ENCODE measurements at regions not wholly inside any gene's neighbourhood (a gene's known extent, or its start where the extent isn't known, plus 50 kb on each side); places are given as distances from the start of the nearest gene placed in this dataset.

DNA sequence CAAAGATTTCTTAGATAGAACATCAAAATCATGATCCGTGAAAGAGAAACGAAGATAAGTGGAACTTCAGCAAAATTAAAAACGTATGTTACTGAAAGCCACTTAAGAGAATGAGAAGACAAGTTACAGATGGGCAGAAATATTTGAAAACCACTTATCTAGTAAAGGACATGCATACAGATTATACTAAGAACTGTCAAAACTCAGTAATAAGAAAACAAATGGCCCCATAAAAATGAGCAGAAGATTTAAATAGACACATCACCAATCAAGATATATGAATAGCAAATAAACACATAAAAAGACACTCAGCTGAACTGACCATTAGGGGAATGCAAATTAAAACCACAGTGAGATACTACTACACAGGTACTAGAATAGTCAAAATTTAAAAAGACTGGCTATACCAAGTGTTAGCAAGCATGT is 343.7 kb downstream of the PTEN start:
- Histone ChIP-seq H2AFZ (ENCODE audit: low read depth, low read length, severe bottlenecking) (no peak overlapping the region), H3K4me2 (ENCODE audit: low read depth, low read length, poor library complexity, severe bottlenecking) (no peak overlapping the region), H3K9ac (ENCODE audit: low read length) (no peak overlapping the region), H3K36me3 (ENCODE audit: low read length) (no peaks in the 10 kb centered on the region), H3K79me2 (ENCODE audit: insufficient read depth, low read length) (no peaks in the 10 kb centered on the region), H3K9me2 (replicated peaks; ENCODE audit: insufficient read depth, low read length) (no peaks in the 10 kb centered on the region), H3K4me3 (ENCODE audit: insufficient read depth, low read length, poor library complexity, severe bottlenecking) (no peak overlapping the region), H3K27me3 (ENCODE audit: low read length) (no peaks in the 10 kb centered on the region), H3F3A (ENCODE audit: insufficient read depth) (no peaks in the 10 kb centered on the region), H3K27ac (ENCODE audit: low read depth, low read length) (no peak overlapping the region), H4K20me1 (ENCODE audit: low read depth, low read length) (no peaks in the 10 kb centered on the region), H3K9me3 (ENCODE audit: insufficient read depth, low read length) (no peaks in the 10 kb centered on the region)
- no peak for TF ChIP-seq EZH2phosphoT487 (conservative IDR thresholded peaks at IDR 0.05; ENCODE audit: low read length)

- no peaks in the 10 kb centered on the region for H3K36me3 ChIP-seq (ENCODE audit: low read length)
- no peaks in the 10 kb centered on the region for H4K20me1 ChIP-seq (ENCODE audit: low read depth, low read length)
- H3K79me2 ChIP-seq (ENCODE audit: insufficient read depth, low read length) = no peaks in the 10 kb centered on the region
- no peaks in the 10 kb centered on the region for H3K9me3 ChIP-seq (ENCODE audit: insufficient read depth, low read length)
- TF ChIP-seq, protein P1, sequence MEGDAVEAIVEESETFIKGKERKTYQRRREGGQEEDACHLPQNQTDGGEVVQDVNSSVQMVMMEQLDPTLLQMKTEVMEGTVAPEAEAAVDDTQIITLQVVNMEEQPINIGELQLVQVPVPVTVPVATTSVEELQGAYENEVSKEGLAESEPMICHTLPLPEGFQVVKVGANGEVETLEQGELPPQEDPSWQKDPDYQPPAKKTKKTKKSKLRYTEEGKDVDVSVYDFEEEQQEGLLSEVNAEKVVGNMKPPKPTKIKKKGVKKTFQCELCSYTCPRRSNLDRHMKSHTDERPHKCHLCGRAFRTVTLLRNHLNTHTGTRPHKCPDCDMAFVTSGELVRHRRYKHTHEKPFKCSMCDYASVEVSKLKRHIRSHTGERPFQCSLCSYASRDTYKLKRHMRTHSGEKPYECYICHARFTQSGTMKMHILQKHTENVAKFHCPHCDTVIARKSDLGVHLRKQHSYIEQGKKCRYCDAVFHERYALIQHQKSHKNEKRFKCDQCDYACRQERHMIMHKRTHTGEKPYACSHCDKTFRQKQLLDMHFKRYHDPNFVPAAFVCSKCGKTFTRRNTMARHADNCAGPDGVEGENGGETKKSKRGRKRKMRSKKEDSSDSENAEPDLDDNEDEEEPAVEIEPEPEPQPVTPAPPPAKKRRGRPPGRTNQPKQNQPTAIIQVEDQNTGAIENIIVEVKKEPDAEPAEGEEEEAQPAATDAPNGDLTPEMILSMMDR (IDR thresholded peaks at IDR 0.05; ENCODE audit: insufficient read depth, low read length, poor library complexity, severe bottlenecking) = no peak
- TF ChIP-seq EZH2phosphoT487 (conservative IDR thresholded peaks at IDR 0.05; ENCODE audit: low read length) = no peak
- H3K9ac ChIP-seq (ENCODE audit: low read length) = no peak overlapping the region
- no peaks in the 10 kb centered on the region for H3K9me2 ChIP-seq (replicated peaks; ENCODE audit: insufficient read depth, low read length)
- no peak overlapping the region for H2AFZ ChIP-seq (ENCODE audit: low read depth, low read length, severe bottlenecking)
- no peaks in the 10 kb centered on the region for H3K27me3 ChIP-seq (ENCODE audit: low read length)
- no peak overlapping the region for H3K4me2 ChIP-seq (ENCODE audit: low read depth, low read length, poor library complexity, severe bottlenecking)
- no peak overlapping the region for H3K27ac ChIP-seq (ENCODE audit: low read depth, low read length)
- no peaks in the 10 kb centered on the region for H3F3A ChIP-seq (ENCODE audit: insufficient read depth)
- no peak overlapping the region for H3K4me3 ChIP-seq (ENCODE audit: insufficient read depth, low read length, poor library complexity, severe bottlenecking)
These were observed 345.8 kb downstream of the PTEN start for GRCh38 chr10:88209231-88209630.

- TF ChIP-seq EZH2phosphoT487 (conservative IDR thresholded peaks at IDR 0.05; ENCODE audit: low read length) = no peak
- TF ChIP-seq, protein P1 (IDR thresholded peaks at IDR 0.05; ENCODE audit: insufficient read depth, low read length, poor library complexity, severe bottlenecking) = no peak
- Histone ChIP-seq H3K9ac (ENCODE audit: low read length) (no peak overlapping the region), H3K27ac (ENCODE audit: low read depth, low read length) (no peak overlapping the region), H3K27me3 (ENCODE audit: low read length) (no peaks in the 10 kb centered on the region), H3K4me3 (ENCODE audit: insufficient read depth, low read length, poor library complexity, severe bottlenecking) (no peak overlapping the region), H3F3A (ENCODE audit: insufficient read depth) (no peaks in the 10 kb centered on the region), H3K4me2 (ENCODE audit: low read depth, low read length, poor library complexity, severe bottlenecking) (no peak overlapping the region), H3K9me2 (replicated peaks; ENCODE audit: insufficient read depth, low read length) (no peaks in the 10 kb centered on the region), H3K9me3 (ENCODE audit: insufficient read depth, low read length) (no peaks in the 10 kb centered on the region), H4K20me1 (ENCODE audit: low read depth, low read length) (no peaks in the 10 kb centered on the region), H2AFZ (ENCODE audit: low read depth, low read length, severe bottlenecking) (no peak overlapping the region), H3K36me3 (ENCODE audit: low read length) (no peaks in the 10 kb centered on the region), H3K79me2 (ENCODE audit: insufficient read depth, low read length) (no peaks in the 10 kb centered on the region)
These were observed 346.6 kb downstream of the PTEN start for GRCh38 chr10:88209837-88210561.

GRCh38 chr10:88211230-88211629 is 347.8 kb downstream of the PTEN start:
- no peaks in the 10 kb centered on the region for H3K9me3 ChIP-seq (ENCODE audit: insufficient read depth, low read length)
- no peaks in the 10 kb centered on the region for H4K20me1 ChIP-seq (ENCODE audit: low read depth, low read length)
- H3K79me2 ChIP-seq (ENCODE audit: insufficient read depth, low read length) = no peaks in the 10 kb centered on the region
- no peak overlapping the region for H3K4me2 ChIP-seq (ENCODE audit: low read depth, low read length, poor library complexity, severe bottlenecking)
- H3K27me3 ChIP-seq (ENCODE audit: low read length) = no peaks in the 10 kb centered on the region
- no peak overlapping the region for H2AFZ ChIP-seq (ENCODE audit: low read depth, low read length, severe bottlenecking)
- no peaks in the 10 kb centered on the region for H3K9me2 ChIP-seq (replicated peaks; ENCODE audit: insufficient read depth, low read length)
- H3K27ac ChIP-seq (ENCODE audit: low read depth, low read length) = no peak overlapping the region
- H3K36me3 ChIP-seq (ENCODE audit: low read length) = no peaks in the 10 kb centered on the region
- H3K4me3 ChIP-seq (ENCODE audit: insufficient read depth, low read length, poor library complexity, severe bottlenecking) = no peak overlapping the region
- no peak overlapping the region for H3K9ac ChIP-seq (ENCODE audit: low read length)
- H3F3A ChIP-seq (ENCODE audit: insufficient read depth) = no peaks in the 10 kb centered on the region
- TF ChIP-seq EZH2phosphoT487 (conservative IDR thresholded peaks at IDR 0.05; ENCODE audit: low read length) = no peak
- TF ChIP-seq, protein P1 (IDR thresholded peaks at IDR 0.05; ENCODE audit: insufficient read depth, low read length, poor library complexity, severe bottlenecking) = no peak

All from SU-DHL-6 (cell line).